Body of pancreas (tissue), 4 donors: ENCODE measurements at regions not wholly inside any gene's neighbourhood (a gene's known extent, or its start where the extent isn't known, plus 50 kb on each side); places are given as distances from the start of the nearest gene placed in this dataset.

Experiments used
- ATAC-seq: fragments of 150-250 bp; one replicate; pipeline ENCODE4 v1.9.1; 2016
- DNase-seq, 4 donors: peaks; one replicate each; pipeline ENCODE4 v3.0.0-alpha.2; 2019
- H3K27ac ChIP-seq, 4 donors: fragments of 200-600 bp; sonication (generic); 1 replicate in 3 of 4; 2 replicates in 1 of 4; pipeline versions ENCODE4 v1.5.1 to v1.6.1; 2016 to 2019; ENCODE audit warnings: mild to moderate bottlenecking in 1 of 4, mixed read lengths in 1 of 4, moderate library complexity in 1 of 4
- H3K27me3 ChIP-seq, 2 donors: fragments of 200-600 bp; sonication (generic); one replicate each; pipeline ENCODE4 v1.6.0; 2016; ENCODE audit warnings: mild to moderate bottlenecking in 1 of 2
- H3K36me3 ChIP-seq, 2 donors: fragments of 200-600 bp; sonication (generic); replicated peaks in 1 of 2; 2 replicates each; pipeline ENCODE4 v1.5.1; 2016; ENCODE audit warnings: low read depth in 2 of 2; ENCODE audit not compliant: insufficient read depth in 1 of 2
- H3K4me1 ChIP-seq: fragments of 200-600 bp; sonication (generic); one replicate; pipeline ENCODE4 v1.6.0; 2016
- H3K4me3 ChIP-seq, 2 donors: fragments of 200-600 bp; sonication (generic); 1 replicate in 1 of 2; 2 replicates in 1 of 2; pipeline ENCODE4 v1.5.1; 2016 to 2019
- H3K9me3 ChIP-seq, 3 donors: fragments of 200-600 bp; sonication (generic); 1 replicate in 2 of 3; 2 replicates in 1 of 3; pipeline ENCODE4 v1.5.1; 2016
- POLR2A ChIP-seq, 3 donors: fragments of 450-650 bp; IDR thresholded peaks; one replicate each; pipeline ENCODE4 v1.6.1; 2016; ENCODE audit warnings: antibody characterized with exemption in 3 of 3, mild to moderate bottlenecking in 2 of 3
- WGBS, 2 donors: methylation state at CpG; one replicate each; pipeline ENCODE4 v1.1.5; 2017; 5-methylcytosine and 5-hydroxymethylcytosine counted together
- intact Hi-C: fragments of 100-400 bp; cut with DNase I; formaldehyde crosslinking; loops from one replicate; pipeline ENCODE4 v1.15.1; 2023
- TF ChIP-seq, protein P1 (sequence below), 7 experiments: fragments of 450-650 bp in 4 of 7; fragments of 200-600 bp in 3 of 7; sonication (generic) in 3 of 7; IDR thresholded peaks; one replicate each; pipeline ENCODE4 v1.5.1; 2016 to 2019; ENCODE audit warnings: antibody characterized with exemption in 7 of 7

DNA sequence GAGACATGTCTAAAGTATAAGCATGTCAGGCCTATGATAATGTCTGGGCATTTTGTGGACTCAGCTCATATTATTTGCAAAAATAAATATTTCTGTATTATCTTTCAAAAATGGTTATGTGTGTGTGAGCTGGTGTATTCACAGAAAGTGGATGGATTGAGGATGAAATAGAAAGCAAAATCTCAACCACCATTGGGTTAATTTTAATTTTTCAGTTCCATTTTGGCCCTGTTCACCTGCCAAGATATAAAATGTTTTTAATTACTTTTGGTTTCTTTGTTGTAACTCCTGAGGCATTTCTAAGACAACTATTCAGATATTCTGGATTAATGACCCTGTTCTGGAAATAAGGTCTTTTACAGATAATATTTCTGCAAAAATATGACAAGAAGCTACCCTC is 232.7 kb upstream of the PPFIA2 start:
- ATAC-seq: no peak
- H3K27me3 ChIP-seq: no peaks in the 10 kb centered on the region
- H3K4me1 ChIP-seq: no peaks in the 10 kb centered on the region
- DNase-seq: no peak
- no peaks in the 10 kb centered on the region for H3K36me3 ChIP-seq
- H3K4me3 ChIP-seq: no peak overlapping the region
- intact Hi-C loops: no loop called here
- H3K27ac ChIP-seq: no peak overlapping the region
- no peak for TF ChIP-seq POLR2A (IDR thresholded peaks at IDR 0.05)
- TF ChIP-seq, protein P1, sequence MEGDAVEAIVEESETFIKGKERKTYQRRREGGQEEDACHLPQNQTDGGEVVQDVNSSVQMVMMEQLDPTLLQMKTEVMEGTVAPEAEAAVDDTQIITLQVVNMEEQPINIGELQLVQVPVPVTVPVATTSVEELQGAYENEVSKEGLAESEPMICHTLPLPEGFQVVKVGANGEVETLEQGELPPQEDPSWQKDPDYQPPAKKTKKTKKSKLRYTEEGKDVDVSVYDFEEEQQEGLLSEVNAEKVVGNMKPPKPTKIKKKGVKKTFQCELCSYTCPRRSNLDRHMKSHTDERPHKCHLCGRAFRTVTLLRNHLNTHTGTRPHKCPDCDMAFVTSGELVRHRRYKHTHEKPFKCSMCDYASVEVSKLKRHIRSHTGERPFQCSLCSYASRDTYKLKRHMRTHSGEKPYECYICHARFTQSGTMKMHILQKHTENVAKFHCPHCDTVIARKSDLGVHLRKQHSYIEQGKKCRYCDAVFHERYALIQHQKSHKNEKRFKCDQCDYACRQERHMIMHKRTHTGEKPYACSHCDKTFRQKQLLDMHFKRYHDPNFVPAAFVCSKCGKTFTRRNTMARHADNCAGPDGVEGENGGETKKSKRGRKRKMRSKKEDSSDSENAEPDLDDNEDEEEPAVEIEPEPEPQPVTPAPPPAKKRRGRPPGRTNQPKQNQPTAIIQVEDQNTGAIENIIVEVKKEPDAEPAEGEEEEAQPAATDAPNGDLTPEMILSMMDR (IDR thresholded peaks at IDR 0.05): no peak
- H3K9me3 ChIP-seq: no peaks in the 10 kb centered on the region

DNA sequence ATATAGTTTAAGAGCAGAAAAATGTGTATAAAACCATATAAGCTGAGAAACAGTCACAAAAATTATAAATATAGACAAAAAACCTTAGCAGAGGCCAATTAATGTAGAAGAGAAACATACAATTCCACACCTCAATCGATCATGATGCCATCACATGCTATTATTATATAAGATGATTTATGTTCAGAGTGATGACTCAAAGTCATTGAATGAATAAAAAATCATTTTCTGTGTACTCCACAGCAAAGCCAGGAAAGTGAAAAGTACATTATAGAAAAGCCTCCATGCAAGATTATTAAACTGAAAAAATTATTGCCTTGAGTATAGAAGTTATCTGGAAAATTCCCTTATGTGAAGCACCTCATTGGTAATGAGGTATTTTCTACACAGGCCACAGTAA is 229.2 kb upstream of the PPFIA2 start:
- Histone ChIP-seq H3K27me3 (no peaks in the 10 kb centered on the region), H3K9me3 (no peaks in the 10 kb centered on the region), H3K4me1 (no peaks in the 10 kb centered on the region), H3K36me3 (no peaks in the 10 kb centered on the region), H3K27ac (no peak overlapping the region), H3K4me3 (no peak overlapping the region)
- DNase-seq (no peak), ATAC-seq (no peak)
- intact Hi-C loops: no loop called here
- 82 to 96% methylated on average over 1 of the region's 1 CpG for WGBS, 2 donors
- TF ChIP-seq, protein P1 (IDR thresholded peaks at IDR 0.05): no peak
- no peak for TF ChIP-seq POLR2A (IDR thresholded peaks at IDR 0.05)

DNA sequence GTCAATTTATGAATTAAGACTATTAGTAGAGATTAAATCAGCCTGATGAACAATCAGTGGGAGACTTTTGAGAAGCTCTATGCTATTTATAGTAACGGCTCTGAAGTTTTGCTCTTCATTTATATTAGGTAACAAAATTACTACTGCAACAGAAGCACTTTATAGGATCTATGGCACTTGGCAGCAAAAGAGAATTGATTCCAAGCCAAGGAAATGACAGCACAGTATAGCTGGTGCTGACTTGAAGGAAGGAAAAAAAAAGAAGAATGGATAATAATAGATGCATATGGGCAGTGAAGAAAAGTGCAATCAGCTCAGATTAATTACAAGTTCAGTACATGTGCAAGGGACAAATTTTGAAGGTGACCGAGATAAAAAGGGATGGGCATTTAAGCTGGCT is 228.2 kb upstream of the PPFIA2 start:
- ATAC-seq: no peak
- intact Hi-C loops: no loop called here
- no peak overlapping the region for H3K4me3 ChIP-seq
- H3K9me3 ChIP-seq: no peaks in the 10 kb centered on the region
- no peak for DNase-seq
- WGBS, 2 donors: 51 to 55% methylated on average over 2 of the region's 2 CpGs
- H3K27ac ChIP-seq: no peak overlapping the region
- H3K36me3 ChIP-seq: no peaks in the 10 kb centered on the region
- H3K4me1 ChIP-seq: no peaks in the 10 kb centered on the region
- H3K27me3 ChIP-seq: no peaks in the 10 kb centered on the region
- TF ChIP-seq, protein P1 (IDR thresholded peaks at IDR 0.05): no peak
- no peak for TF ChIP-seq POLR2A (IDR thresholded peaks at IDR 0.05)

DNA sequence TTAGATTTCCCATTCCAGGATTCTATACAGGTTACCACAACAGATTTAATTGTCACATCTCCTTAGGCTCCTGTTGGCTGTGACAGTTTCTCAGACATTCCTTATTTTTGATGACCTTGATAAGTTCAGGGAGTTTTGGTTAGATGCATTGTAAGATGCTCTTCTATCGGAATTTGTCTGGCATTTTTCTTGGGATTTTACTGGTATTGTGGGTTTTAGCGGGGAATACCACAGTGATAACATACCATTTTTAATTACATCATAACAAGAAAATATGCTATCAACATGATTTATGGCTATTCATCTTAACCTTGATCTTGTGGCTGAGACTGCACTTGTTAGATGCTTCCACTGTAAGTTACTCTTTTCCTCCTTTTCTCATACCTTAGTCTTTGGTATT is 217.5 kb upstream of the PPFIA2 start:
- no peaks in the 10 kb centered on the region for H3K27me3 ChIP-seq
- intact Hi-C loops: no loop called here
- H3K4me1 ChIP-seq: no peaks in the 10 kb centered on the region
- DNase-seq: no peak
- ATAC-seq: no peak
- 85 to 91% methylated on average over 2 of the region's 2 CpGs for WGBS, 2 donors
- no peak for TF ChIP-seq POLR2A (IDR thresholded peaks at IDR 0.05)
- TF ChIP-seq, protein P1 (IDR thresholded peaks at IDR 0.05): no peak
- no peak overlapping the region for H3K4me3 ChIP-seq
- no peak overlapping the region for H3K27ac ChIP-seq
- no peaks in the 10 kb centered on the region for H3K9me3 ChIP-seq
- H3K36me3 ChIP-seq: no peaks in the 10 kb centered on the region

DNA sequence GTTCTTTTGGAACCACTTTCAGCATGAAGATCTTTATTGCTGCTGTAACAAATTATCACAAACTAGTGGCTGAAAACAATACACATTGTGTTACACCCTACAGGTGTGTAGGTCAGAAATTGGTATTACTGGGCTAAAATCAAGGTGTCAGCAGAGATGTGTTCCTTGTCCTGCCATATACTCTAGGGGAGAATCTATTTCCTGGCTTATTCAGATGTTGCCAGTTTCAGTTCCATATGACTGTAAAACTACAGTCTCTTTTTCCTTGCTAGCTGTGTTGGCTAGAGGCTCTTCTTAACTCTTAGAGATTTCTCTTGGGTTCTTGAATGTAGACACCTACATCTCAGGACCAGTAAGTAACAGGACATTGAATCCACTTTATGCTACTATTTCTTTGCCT is 215.6 kb upstream of the PPFIA2 start:
- no peak for DNase-seq
- TF ChIP-seq, protein P1 (IDR thresholded peaks at IDR 0.05): no peak
- TF ChIP-seq POLR2A (IDR thresholded peaks at IDR 0.05): no peak
- Histone ChIP-seq H3K27me3 (no peaks in the 10 kb centered on the region), H3K36me3 (no peaks in the 10 kb centered on the region), H3K4me1 (no peaks in the 10 kb centered on the region), H3K9me3 (no peaks in the 10 kb centered on the region), H3K27ac (no peak overlapping the region), H3K4me3 (no peak overlapping the region)
- ATAC-seq: no peak
- intact Hi-C loops: no loop called here
